ENCODE measurements at regions not wholly inside any gene's neighbourhood (a gene's known extent, or its start where the extent isn't known, plus 50 kb on each side); places are given as distances from the start of the nearest gene placed in this dataset.

DNA sequence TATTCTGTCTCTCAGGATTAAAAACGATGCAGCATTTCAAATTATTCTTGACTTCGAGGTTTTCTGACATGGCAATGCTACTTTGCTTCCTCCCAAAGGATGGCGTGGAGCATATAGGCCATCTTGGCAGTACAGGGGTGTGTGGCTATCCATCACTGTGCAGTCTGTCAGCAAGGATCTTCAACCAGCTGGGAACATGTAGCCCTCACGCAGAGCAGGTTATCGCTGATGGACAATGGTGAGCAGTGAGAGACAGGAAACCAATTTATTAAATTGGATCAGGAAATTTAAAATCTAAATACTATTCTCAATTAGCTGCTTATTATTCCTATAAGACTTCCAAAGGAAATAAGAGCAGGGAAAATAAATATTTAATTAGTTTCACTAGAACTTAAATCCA lies 615.3 kb downstream of the OTOL1 start:
- TF ChIP-seq, protein P1, sequence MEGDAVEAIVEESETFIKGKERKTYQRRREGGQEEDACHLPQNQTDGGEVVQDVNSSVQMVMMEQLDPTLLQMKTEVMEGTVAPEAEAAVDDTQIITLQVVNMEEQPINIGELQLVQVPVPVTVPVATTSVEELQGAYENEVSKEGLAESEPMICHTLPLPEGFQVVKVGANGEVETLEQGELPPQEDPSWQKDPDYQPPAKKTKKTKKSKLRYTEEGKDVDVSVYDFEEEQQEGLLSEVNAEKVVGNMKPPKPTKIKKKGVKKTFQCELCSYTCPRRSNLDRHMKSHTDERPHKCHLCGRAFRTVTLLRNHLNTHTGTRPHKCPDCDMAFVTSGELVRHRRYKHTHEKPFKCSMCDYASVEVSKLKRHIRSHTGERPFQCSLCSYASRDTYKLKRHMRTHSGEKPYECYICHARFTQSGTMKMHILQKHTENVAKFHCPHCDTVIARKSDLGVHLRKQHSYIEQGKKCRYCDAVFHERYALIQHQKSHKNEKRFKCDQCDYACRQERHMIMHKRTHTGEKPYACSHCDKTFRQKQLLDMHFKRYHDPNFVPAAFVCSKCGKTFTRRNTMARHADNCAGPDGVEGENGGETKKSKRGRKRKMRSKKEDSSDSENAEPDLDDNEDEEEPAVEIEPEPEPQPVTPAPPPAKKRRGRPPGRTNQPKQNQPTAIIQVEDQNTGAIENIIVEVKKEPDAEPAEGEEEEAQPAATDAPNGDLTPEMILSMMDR (IDR thresholded peaks at IDR 0.05), result no peak
- no peak for TF ChIP-seq POLR2A (IDR thresholded peaks at IDR 0.05)
